Hepatocyte (in vitro differentiated cells): ENCODE measurements at regions not wholly inside any gene's neighbourhood (a gene's known extent, or its start where the extent isn't known, plus 50 kb on each side); places are given as distances from the start of the nearest gene placed in this dataset.

Source experiments
- EZH2 ChIP-seq: fragments of 200-600 bp; sonication (generic); IDR thresholded peaks from 2 replicates; pipeline ENCODE4 v1.6.1; 2016; ENCODE audit warnings: antibody characterized with exemption, mild to moderate bottlenecking, borderline replicate concordance
- EZH2phosphoT487 ChIP-seq: fragments of 200-600 bp; sonication (generic); IDR thresholded peaks from one replicate; pipeline ENCODE4 v1.6.1; 2018; ENCODE audit warnings: antibody characterized with exemption, mild to moderate bottlenecking, low read depth, moderate library complexity; ENCODE audit not compliant: unreplicated experiment, severe bottlenecking
- TF ChIP-seq, protein P1 (sequence below): fragments of 200-600 bp; sonication (generic); IDR thresholded peaks from 2 replicates; pipeline ENCODE4 v1.5.1; 2016; ENCODE audit warnings: antibody characterized with exemption, mild to moderate bottlenecking; ENCODE audit not compliant: poor library complexity

DNA sequence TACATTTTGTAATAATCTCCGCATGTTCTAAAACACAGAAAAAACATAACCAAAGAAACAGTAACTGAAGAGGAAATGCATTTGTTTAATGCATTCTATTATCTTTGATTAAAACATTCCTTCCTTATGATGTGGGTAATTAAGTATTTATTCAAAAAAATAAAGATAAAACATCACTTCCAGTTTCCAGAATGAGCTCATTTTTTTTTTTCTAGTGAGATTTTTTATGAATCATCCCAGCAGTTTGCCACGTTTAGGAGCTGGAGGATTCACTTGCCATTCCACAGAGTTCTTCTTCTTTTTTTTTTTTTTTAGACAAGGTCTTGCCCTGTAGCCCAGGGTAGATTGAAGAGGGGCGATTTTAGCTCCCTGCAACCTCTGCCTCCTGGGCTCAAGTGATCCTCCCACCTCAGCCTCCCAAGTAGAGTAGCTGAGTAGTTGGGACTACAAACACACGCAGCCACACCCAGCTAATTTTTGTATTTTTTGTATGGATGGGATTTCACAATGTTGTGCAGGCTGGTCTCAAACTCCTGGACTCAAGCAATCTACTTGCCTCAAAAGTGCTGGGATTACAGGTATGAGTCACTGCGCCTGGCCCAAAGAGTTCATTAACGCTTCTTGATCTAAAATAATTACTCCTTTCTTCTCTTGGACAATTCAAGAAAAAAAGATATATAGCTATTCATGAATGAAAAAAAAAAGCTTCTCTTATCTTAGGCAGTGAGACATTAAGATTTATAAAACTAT lies 177.3 kb downstream of the DKK1 start:
- TF ChIP-seq EZH2 (no peak), EZH2phosphoT487 (no peak)
- TF ChIP-seq, protein P1, sequence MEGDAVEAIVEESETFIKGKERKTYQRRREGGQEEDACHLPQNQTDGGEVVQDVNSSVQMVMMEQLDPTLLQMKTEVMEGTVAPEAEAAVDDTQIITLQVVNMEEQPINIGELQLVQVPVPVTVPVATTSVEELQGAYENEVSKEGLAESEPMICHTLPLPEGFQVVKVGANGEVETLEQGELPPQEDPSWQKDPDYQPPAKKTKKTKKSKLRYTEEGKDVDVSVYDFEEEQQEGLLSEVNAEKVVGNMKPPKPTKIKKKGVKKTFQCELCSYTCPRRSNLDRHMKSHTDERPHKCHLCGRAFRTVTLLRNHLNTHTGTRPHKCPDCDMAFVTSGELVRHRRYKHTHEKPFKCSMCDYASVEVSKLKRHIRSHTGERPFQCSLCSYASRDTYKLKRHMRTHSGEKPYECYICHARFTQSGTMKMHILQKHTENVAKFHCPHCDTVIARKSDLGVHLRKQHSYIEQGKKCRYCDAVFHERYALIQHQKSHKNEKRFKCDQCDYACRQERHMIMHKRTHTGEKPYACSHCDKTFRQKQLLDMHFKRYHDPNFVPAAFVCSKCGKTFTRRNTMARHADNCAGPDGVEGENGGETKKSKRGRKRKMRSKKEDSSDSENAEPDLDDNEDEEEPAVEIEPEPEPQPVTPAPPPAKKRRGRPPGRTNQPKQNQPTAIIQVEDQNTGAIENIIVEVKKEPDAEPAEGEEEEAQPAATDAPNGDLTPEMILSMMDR: no peak
